ENCODE measurements at regions not wholly inside any gene's neighbourhood (a gene's known extent, or its start where the extent isn't known, plus 50 kb on each side); places are given as distances from the start of the nearest gene placed in this dataset.

- DNase-seq (ENCODE audit: low spot score in 2 of 2), result no peak
- Histone ChIP-seq H3K36me3 (no peaks in the 10 kb centered on the region), H3K9me3 (no peaks in the 10 kb centered on the region), H3K27me3 (no peaks in the 10 kb centered on the region), H3K27ac (no peak overlapping the region), H3K4me1 (no peaks in the 10 kb centered on the region), H3K4me3 (no peak overlapping the region)
- WGBS, result 69% methylated on average over 6 of the region's 6 CpGs
- TF ChIP-seq EP300 (IDR thresholded peaks at IDR 0.05) (no peak), POLR2AphosphoS5 (IDR thresholded peaks at IDR 0.05) (no peak), CTCF (IDR thresholded peaks at IDR 0.05) (no peak), POLR2A (IDR thresholded peaks at IDR 0.05) (no peak)
Measured at GRCh38 chr6:156181506-156181905, 595.7 kb upstream of the ARID1B start.

- H3K9me3 ChIP-seq, result no peaks in the 10 kb centered on the region
- peak in 1 of 2 donors; percentile 67 for DNase-seq (ENCODE audit: low spot score in 2 of 2)
- peaks cover 5% of the 10 kb centered on the region for H3K4me1 ChIP-seq
- H3K36me3 ChIP-seq, result no peaks in the 10 kb centered on the region
- TF ChIP-seq CTCF (IDR thresholded peaks at IDR 0.05), result peak in 1 of 2 donors; percentile 24
- TF ChIP-seq POLR2A (IDR thresholded peaks at IDR 0.05), result no peak
- TF ChIP-seq POLR2AphosphoS5 (IDR thresholded peaks at IDR 0.05), result peak in 1 of 3 donors; percentile 35
- TF ChIP-seq EP300 (IDR thresholded peaks at IDR 0.05), result no peak
- 28% methylated on average over 12 of the region's 12 CpGs for WGBS
- H3K27me3 ChIP-seq, result no peaks in the 10 kb centered on the region
- no peak overlapping the region for H3K27ac ChIP-seq
- H3K4me3 ChIP-seq, result no peak overlapping the region
Measured at GRCh38 chr6:156175971-156176421, 601.2 kb upstream of the ARID1B start.

- TF ChIP-seq EP300 (IDR thresholded peaks at IDR 0.05) (no peak), CTCF (IDR thresholded peaks at IDR 0.05) (no peak), POLR2AphosphoS5 (IDR thresholded peaks at IDR 0.05) (no peak), POLR2A (IDR thresholded peaks at IDR 0.05) (no peak)
- Histone ChIP-seq H3K27me3 (no peaks in the 10 kb centered on the region), H3K27ac (no peak overlapping the region), H3K4me1 (peaks cover 5% of the 10 kb centered on the region), H3K4me3 (no peak overlapping the region), H3K9me3 (no peaks in the 10 kb centered on the region), H3K36me3 (no peaks in the 10 kb centered on the region)
- 54% methylated on average over 3 of the region's 3 CpGs for WGBS
- DNase-seq (ENCODE audit: low spot score in 2 of 2), result no peak
Measured at GRCh38 chr6:156175433-156175832, 601.7 kb upstream of the ARID1B start.

GRCh38 chr6:156174031-156174890, 602.9 kb upstream of the ARID1B start:
- no peak for DNase-seq (ENCODE audit: low spot score in 2 of 2)
- TF ChIP-seq CTCF (IDR thresholded peaks at IDR 0.05) (no peak), EP300 (IDR thresholded peaks at IDR 0.05) (no peak), POLR2AphosphoS5 (IDR thresholded peaks at IDR 0.05) (no peak), POLR2A (IDR thresholded peaks at IDR 0.05) (no peak)
- H3K27ac ChIP-seq, result no peak overlapping the region
- WGBS, result 74% methylated on average over 11 of the region's 11 CpGs
- peaks cover 5% of the 10 kb centered on the region for H3K4me1 ChIP-seq
- H3K9me3 ChIP-seq, result no peaks in the 10 kb centered on the region
- H3K4me3 ChIP-seq, result no peak overlapping the region
- no peaks in the 10 kb centered on the region for H3K36me3 ChIP-seq
- H3K27me3 ChIP-seq, result no peaks in the 10 kb centered on the region

GRCh38 chr6:156169371-156169770, 607.8 kb upstream of the ARID1B start:
- DNase-seq (ENCODE audit: low spot score in 2 of 2), result no peak
- Histone ChIP-seq H3K36me3 (no peaks in the 10 kb centered on the region), H3K4me3 (no peak overlapping the region), H3K27me3 (no peaks in the 10 kb centered on the region), H3K9me3 (no peaks in the 10 kb centered on the region), H3K4me1 (peaks cover 25% of the 10 kb centered on the region), H3K27ac (no peak overlapping the region)
- TF ChIP-seq POLR2A (IDR thresholded peaks at IDR 0.05) (no peak), POLR2AphosphoS5 (IDR thresholded peaks at IDR 0.05) (no peak), CTCF (IDR thresholded peaks at IDR 0.05) (no peak), EP300 (IDR thresholded peaks at IDR 0.05) (no peak)
- 44% methylated on average over 1 of the region's 1 CpG for WGBS

Data from suprapubic skin (tissue), 4 donors.